HUES48 (cell line): ENCODE measurements at regions not wholly inside any gene's neighbourhood (a gene's known extent, or its start where the extent isn't known, plus 50 kb on each side); places are given as distances from the start of the nearest gene placed in this dataset.
"Not testable (repeated sequence)": the region's sequence is repeated elsewhere in the genome, so short reads cannot be mapped to it uniquely, and the experiment has no call there.

Experiments
- H3K27ac ChIP-seq: one replicate; pipeline ENCODE4 v1.7.0; 2013; ENCODE audit warnings: low read depth, low read length, inconsistent platforms
- H3K27me3 ChIP-seq: 2 replicates; pipeline ENCODE4 v1.6.1; 2013; ENCODE audit warnings: mild to moderate bottlenecking, low read length; ENCODE audit not compliant: control insufficient read depth, insufficient read depth
- H3K36me3 ChIP-seq: 2 replicates; pipeline ENCODE4 v1.6.1; 2013; ENCODE audit warnings: low read length; ENCODE audit not compliant: control insufficient read depth, insufficient read depth
- H3K4me1 ChIP-seq: 2 replicates; pipeline ENCODE4 v1.6.1; 2013; ENCODE audit warnings: mild to moderate bottlenecking, low read length; ENCODE audit not compliant: control insufficient read depth, insufficient read depth
- H3K4me3 ChIP-seq: 2 replicates; pipeline ENCODE4 v1.5.1; 2013; ENCODE audit warnings: mild to moderate bottlenecking, low read depth, low read length
- H3K9ac ChIP-seq: 2 replicates; pipeline ENCODE4 v1.6.1; 2013; ENCODE audit warnings: mild to moderate bottlenecking, low read depth, low read length, moderate library complexity
- H3K9me3 ChIP-seq: 2 replicates; pipeline ENCODE4 v1.6.1; 2013; ENCODE audit warnings: low read length; ENCODE audit not compliant: control insufficient read depth, insufficient read depth

DNA sequence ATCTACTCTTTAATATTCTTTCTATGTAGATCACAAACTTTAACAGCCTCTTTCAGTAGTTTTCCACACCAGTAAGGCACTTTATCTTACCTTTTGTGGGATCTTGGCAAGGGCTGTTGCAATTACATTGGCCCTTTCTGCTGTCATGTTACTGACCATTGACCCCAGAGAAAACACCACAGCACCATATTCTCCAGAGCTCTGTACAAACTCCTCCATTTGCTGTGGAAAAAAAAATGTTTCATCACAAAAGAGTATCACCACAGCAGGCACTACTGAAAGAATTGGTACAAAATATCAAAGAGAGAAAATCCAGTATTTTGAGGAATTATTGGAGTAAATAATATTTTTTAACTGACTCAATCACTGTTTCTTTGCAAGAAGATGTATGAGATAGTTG is 62.3 kb upstream of the UGT2A3 start:
- H3K9ac ChIP-seq, H3K4me1 ChIP-seq, H3K27ac ChIP-seq, H3K27me3 ChIP-seq, H3K4me3 ChIP-seq, H3K9me3 ChIP-seq, H3K36me3 ChIP-seq: not testable (repeated sequence)

DNA sequence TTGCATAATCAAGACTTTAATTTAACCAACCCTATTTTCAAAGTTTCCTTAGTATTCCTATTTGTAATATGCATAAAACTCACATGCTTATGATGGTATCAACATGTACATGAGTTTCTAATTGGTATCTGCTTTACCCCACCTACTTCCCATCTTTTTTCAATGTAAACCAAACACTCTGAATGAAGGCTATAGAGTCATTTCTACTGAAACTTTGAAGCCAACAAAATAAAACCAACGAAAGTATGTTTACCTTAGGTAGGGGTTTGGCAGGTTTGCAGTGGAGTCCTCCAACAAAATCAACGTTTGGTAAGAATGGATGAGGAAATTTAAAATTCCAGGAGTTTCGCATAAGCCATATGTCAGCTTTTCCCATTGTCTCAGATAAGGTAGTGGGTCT is 66.4 kb upstream of the UGT2A3 start:
- not testable (repeated sequence) for H3K27ac ChIP-seq, H3K9me3 ChIP-seq, H3K36me3 ChIP-seq, H3K9ac ChIP-seq, H3K4me3 ChIP-seq, H3K27me3 ChIP-seq
- H3K4me1 ChIP-seq = peaks cover 17% of the 10 kb centered on the region

DNA sequence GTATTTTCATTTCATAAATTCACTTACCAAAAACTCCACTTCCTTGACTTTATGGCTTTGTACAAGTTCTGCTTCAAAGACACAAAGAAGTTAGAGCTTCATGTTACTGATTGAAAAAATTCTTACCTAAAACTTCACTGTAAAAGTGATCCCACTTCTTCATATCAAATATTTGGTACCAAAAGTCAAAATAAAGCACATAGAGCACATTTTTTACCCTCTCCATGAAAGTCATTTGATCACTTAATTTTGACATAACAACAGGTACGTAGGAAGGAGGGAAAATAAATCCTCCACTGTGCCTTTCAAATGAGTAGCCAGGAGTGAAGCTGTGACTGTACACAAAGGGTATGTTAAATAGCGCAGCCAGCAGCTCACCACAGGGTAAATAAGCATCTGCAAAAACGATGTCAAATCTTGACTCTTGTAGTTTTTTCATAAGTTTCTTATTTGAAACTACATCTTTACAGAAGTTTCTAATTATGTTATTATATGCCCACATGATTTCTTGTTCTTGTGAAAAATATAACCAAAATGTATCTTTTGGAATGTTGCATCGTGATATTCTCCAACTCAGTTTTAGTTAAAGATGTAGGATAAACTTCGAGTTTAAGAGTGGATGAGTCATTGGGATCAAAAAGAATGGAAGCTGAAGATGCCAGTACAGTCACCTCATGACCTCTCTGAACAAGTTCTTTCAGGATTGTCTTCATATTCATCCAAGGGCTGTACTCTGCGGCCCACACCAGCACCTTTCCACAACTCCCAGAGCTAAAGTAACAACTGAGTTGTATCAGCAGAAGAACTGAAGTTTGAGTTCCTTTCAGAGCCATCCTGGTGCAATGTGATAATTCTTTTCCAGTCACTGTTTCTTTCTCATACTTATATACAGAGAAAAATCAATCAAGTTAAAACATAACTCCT is 68.2 kb upstream of the UGT2A3 start:
- H3K27me3 ChIP-seq, H3K36me3 ChIP-seq, H3K9ac ChIP-seq, H3K9me3 ChIP-seq, H3K4me3 ChIP-seq: not testable (repeated sequence)
- Histone ChIP-seq H3K4me1 (peaks cover 32% of the 10 kb centered on the region), H3K27ac (peak overlapping the region; percentile 76)

DNA sequence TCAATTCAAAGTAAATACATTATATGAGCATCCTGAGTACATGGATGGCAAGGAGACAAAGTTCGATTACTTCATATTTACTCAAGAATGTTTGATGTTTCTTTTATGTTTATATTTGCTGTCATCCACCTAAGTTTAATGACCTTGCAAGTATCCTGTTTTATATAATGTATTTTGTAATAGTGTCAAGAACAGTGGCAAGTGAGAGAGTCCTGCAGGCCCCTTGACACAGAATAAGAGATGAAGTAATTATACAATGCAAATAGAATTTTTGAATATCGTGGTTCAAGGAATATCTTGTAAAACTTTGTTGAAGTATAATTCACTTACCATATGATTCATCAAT is 68.8 kb upstream of the UGT2A3 start:
- H3K27me3 ChIP-seq, H3K9ac ChIP-seq, H3K36me3 ChIP-seq, H3K9me3 ChIP-seq, H3K4me3 ChIP-seq: not testable (repeated sequence)
- Histone ChIP-seq H3K27ac (peak overlapping the region; percentile 76), H3K4me1 (peaks cover 33% of the 10 kb centered on the region)

DNA sequence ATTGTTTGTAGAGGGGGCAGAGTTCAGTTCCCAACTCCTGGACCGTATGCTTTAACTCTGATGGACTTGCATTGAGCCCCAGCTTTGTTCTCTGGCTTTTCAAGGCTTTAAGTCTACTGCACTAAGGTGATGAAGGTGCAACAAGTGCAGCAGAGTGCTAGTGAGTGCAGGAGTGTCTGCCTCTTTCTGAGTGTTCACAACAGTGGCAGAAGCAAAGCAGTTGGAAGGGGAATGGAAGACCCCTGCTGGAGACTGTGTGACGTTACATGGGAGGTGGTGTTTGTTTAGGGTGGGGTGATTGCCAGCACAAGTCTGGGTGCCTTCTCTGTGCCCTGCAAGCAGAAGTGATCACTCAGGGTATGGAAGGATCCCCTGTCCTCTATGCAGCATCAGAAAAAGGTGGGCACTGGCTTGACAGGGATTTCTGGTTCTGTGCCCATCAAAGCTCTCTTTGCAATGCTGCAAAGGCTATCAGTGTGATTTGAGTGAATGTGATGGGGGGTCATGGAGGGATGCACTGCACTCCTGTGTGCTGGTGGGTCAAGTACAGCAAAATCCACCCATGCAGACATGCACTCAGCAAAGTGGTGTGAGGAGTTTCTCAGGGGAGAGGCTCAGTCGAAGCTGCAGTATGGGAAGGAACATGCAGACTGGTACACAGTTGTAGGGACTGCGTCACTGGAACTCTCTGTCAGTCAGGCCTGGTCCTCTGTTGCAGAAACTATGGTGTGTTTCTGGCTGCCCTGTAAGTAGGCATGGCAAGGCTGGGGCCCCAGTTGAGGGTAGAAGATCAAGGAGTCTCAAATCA is 70.9 kb upstream of the UGT2B7 start:
- H3K4me1 ChIP-seq = peaks cover 18% of the 10 kb centered on the region
- H3K36me3 ChIP-seq = no peaks in the 10 kb centered on the region
- no peak overlapping the region for H3K9ac ChIP-seq
- no peaks in the 10 kb centered on the region for H3K27me3 ChIP-seq
- H3K9me3 ChIP-seq = no peaks in the 10 kb centered on the region
- H3K27ac ChIP-seq = no peak overlapping the region
- H3K4me3 ChIP-seq = no peak overlapping the region

DNA sequence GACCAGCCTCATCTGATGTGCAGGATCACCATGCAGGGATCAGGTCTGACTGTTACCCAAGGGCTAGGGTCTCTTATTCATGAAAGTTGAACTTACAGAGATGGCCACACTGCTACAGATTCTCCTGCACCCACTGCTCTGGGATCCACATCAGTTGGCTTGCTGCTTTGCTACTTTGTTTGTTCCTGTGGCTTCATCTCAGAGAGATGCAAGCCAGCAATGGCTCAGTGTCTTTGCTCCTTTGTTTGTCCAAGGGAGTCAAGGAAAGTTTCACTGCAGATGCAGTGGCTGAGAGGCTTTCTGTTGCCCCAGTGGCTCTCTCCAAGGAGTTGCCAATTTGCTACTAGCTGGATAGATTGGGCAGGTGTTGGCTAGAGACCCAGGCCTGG is 70.3 kb upstream of the UGT2B7 start:
- Histone ChIP-seq H3K36me3 (no peaks in the 10 kb centered on the region), H3K9ac (no peak overlapping the region), H3K4me1 (peaks cover 16% of the 10 kb centered on the region), H3K4me3 (no peak overlapping the region), H3K9me3 (no peaks in the 10 kb centered on the region), H3K27me3 (no peaks in the 10 kb centered on the region), H3K27ac (no peak overlapping the region)

DNA sequence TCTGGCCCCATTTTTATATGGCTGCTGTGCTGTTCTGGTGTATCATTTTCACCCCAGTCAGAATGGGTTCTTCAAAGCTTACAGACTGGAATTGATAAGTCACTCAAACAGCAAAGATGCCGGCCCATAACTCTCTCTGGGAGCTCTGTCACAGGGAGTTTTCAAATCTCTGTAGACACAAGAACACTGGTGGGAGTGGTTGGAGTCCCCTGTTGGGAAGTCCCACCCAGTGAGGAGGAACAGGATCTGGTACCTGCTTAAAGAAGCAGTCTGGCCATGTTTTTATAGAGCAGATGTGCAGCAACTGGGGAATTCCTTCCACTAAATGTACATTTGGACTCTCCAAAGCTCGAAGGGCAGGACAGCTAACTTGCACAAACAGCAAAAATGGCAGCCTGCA is 69.3 kb upstream of the UGT2B7 start:
- Histone ChIP-seq H3K4me1 (peaks cover 16% of the 10 kb centered on the region), H3K9me3 (no peaks in the 10 kb centered on the region), H3K9ac (no peak overlapping the region), H3K27me3 (no peaks in the 10 kb centered on the region), H3K4me3 (no peak overlapping the region), H3K27ac (no peak overlapping the region), H3K36me3 (no peaks in the 10 kb centered on the region)

DNA sequence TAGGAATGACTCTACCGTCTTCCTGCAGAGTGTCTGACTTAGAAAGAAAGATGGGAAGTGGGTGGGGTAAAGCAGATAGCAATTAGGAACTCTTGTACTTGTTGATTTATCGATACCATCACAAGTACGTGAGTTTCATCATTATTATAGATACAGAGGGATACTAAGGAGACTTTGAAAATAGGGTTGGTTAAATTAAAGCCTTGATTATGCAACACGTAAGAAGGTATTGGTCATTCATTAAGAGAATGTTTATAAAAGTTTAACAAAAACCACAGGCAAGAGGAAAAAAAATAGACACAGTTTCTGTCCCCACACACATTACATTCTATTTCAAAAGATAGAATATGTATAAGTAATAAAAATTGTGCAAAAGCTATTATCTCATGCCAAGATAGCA is 65.9 kb upstream of the UGT2B7 start:
- H3K4me3 ChIP-seq = no peak overlapping the region
- H3K9me3 ChIP-seq = no peaks in the 10 kb centered on the region
- H3K4me1 ChIP-seq = no peaks in the 10 kb centered on the region
- no peak overlapping the region for H3K9ac ChIP-seq
- no peaks in the 10 kb centered on the region for H3K27me3 ChIP-seq
- H3K36me3 ChIP-seq = no peaks in the 10 kb centered on the region
- H3K27ac ChIP-seq = no peak overlapping the region

DNA sequence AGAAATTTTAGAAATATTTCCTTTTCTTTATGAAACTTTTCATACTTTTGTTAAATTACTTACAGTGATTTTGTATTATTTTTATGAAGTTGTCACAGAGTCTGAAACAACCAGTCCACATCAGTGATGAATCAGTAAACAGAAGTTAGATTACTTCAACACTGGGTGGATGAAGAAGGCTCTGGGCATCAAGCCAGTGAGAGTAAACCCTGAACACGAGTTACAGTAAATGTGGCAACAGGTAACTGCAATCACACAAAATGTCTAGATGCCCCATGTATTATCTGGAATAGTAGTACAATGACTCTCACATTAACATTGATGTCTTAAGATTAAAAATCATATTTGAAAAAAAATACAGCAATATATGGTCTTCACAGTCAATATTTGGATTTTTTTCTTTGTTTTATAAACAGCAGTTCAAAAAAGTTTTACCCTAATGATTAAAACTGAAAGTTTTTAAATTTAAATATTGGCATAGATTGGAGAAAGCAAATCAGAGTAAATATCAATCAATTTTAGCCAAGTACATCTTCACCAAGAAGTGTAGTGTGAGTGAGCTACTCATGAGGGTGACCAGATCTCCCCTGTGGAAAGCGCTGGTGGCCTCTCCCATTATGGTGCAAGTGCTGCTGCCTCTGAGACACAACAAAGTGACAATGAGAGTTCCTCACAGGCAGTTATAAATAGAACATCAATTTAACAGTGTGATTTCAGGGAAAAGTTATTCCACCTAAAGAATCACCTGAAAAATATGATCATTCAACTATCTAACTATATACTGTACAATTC is 63.2 kb upstream of the UGT2B7 start:
- no peak overlapping the region for H3K4me3 ChIP-seq
- H3K27me3 ChIP-seq = no peaks in the 10 kb centered on the region
- no peaks in the 10 kb centered on the region for H3K9me3 ChIP-seq
- H3K36me3 ChIP-seq = no peaks in the 10 kb centered on the region
- no peaks in the 10 kb centered on the region for H3K4me1 ChIP-seq
- H3K27ac ChIP-seq = no peak overlapping the region
- no peak overlapping the region for H3K9ac ChIP-seq

DNA sequence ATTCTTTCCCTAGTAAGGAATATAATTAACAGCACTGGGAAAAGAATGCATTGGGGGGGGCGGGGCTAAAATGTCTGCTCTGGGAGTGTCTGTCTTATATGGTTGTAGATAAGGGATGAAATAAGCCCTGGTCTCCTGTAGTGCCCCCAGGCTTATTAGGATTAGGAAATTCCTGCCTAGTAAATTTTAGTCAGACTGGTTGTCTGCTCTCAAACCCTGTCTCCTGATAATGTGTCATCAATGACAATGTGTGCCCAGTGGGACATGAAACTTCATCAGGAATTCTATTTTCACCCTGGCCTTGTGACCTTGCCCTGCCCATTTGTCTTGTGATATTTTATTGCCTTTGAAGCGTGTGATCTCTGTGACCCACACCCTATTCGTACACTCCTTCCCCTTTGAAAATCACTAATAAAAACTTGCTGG is 61.9 kb upstream of the UGT2B7 start:
- not testable (repeated sequence) for H3K36me3 ChIP-seq, H3K4me3 ChIP-seq, H3K9me3 ChIP-seq, H3K4me1 ChIP-seq, H3K9ac ChIP-seq, H3K27ac ChIP-seq, H3K27me3 ChIP-seq

DNA sequence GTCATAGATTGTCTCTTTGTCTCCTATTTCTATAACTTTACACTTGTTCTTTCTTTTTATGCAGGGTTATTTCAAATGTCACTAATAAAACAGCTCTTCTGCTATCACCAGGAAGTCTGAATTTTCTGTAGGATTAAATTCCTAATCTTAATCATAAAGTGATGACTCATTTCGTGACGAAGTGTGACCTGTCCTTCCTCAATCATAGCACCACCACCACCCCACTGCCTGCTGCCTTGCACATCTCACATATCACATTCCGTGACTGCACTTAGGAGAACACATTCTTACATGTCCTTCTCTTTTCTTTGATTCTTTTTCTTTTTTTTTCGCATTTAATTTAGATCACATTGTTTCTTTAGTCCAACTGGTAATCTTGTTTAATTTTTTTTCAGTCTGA is 57.7 kb upstream of the UGT2B7 start:
- H3K4me1 ChIP-seq = no peaks in the 10 kb centered on the region
- no peaks in the 10 kb centered on the region for H3K9me3 ChIP-seq
- no peak overlapping the region for H3K4me3 ChIP-seq
- H3K27ac ChIP-seq = no peak overlapping the region
- H3K27me3 ChIP-seq = no peaks in the 10 kb centered on the region
- H3K9ac ChIP-seq = no peak overlapping the region
- no peaks in the 10 kb centered on the region for H3K36me3 ChIP-seq
